T-helper 2 cell (primary cell): ENCODE measurements at regions not wholly inside any gene's neighbourhood (a gene's known extent, or its start where the extent isn't known, plus 50 kb on each side); places are given as distances from the start of the nearest gene placed in this dataset.
A peak's percentile ranks its signal among the peaks of the same experiment; 100 is the strongest.

Experiments
- DNase-seq, 5 experiments: peaks; one replicate each; pipeline versions ENCODE4 v3.0.0 to v3.0.0-alpha.2; 2012 to 2022

- DNase-seq, result no peak
These were observed 517.6 kb downstream of the PTPRU start for GRCh38 chr1:29753771-29754572.

GRCh38 chr1:29753244-29753643 lies 516.9 kb downstream of the PTPRU start:
- no peak for DNase-seq

- DNase-seq, result no peak
These were observed 515.8 kb downstream of the PTPRU start for GRCh38 chr1:29752141-29752540.

GRCh38 chr1:29749024-29749945 lies 513.0 kb downstream of the PTPRU start:
- DNase-seq, result no peak

GRCh38 chr1:29747196-29747595 lies 510.9 kb downstream of the PTPRU start:
- DNase-seq, result no peak

- no peak for DNase-seq
These were observed 509.8 kb downstream of the PTPRU start for GRCh38 chr1:29746076-29746665.

- DNase-seq, result no peak
These were observed 508.6 kb downstream of the PTPRU start for GRCh38 chr1:29744684-29745490.

GRCh38 chr1:29743931-29744330 lies 507.6 kb downstream of the PTPRU start:
- no peak for DNase-seq

GRCh38 chr1:29743264-29743663 lies 506.9 kb downstream of the PTPRU start:
- DNase-seq, result no peak

GRCh38 chr1:29739176-29739575 lies 502.9 kb downstream of the PTPRU start:
- no peak for DNase-seq

GRCh38 chr1:29736582-29737188 lies 500.4 kb downstream of the PTPRU start:
- peak in 1 of 5 experiments; percentile 15 for DNase-seq

GRCh38 chr1:29732453-29732852 lies 496.1 kb downstream of the PTPRU start:
- DNase-seq, result no peak

- DNase-seq, result no peak
These were observed 494.3 kb downstream of the PTPRU start for GRCh38 chr1:29730623-29731022.

- DNase-seq, result no peak
These were observed 493.0 kb downstream of the PTPRU start for GRCh38 chr1:29729281-29729680.

GRCh38 chr1:29728703-29729102 lies 492.4 kb downstream of the PTPRU start:
- DNase-seq, result no peak

- DNase-seq, result no peak
These were observed 488.9 kb downstream of the PTPRU start for GRCh38 chr1:29725262-29725661.

- no peak for DNase-seq
These were observed 486.3 kb downstream of the PTPRU start for GRCh38 chr1:29722598-29722997.

- no peak for DNase-seq
These were observed 482.9 kb downstream of the PTPRU start for GRCh38 chr1:29719253-29719652.

- DNase-seq, result no peak
These were observed 482.5 kb downstream of the PTPRU start for GRCh38 chr1:29718791-29719190.

- no peak for DNase-seq
These were observed 480.0 kb downstream of the PTPRU start for GRCh38 chr1:29716306-29716705.

GRCh38 chr1:29713857-29714256 lies 477.5 kb downstream of the PTPRU start:
- DNase-seq, result no peak

GRCh38 chr1:29712801-29713200 lies 476.5 kb downstream of the PTPRU start:
- DNase-seq, result no peak
